GM21390 (cell line): ENCODE measurements at regions not wholly inside any gene's neighbourhood (a gene's known extent, or its start where the extent isn't known, plus 50 kb on each side); places are given as distances from the start of the nearest gene placed in this dataset.

Experiments used
- ATAC-seq: cut with Tn5 transposase; IDR thresholded peaks from one replicate; pipeline ENCODE4 v1.9.1; 2021; ENCODE audit not compliant: unreplicated experiment

DNA sequence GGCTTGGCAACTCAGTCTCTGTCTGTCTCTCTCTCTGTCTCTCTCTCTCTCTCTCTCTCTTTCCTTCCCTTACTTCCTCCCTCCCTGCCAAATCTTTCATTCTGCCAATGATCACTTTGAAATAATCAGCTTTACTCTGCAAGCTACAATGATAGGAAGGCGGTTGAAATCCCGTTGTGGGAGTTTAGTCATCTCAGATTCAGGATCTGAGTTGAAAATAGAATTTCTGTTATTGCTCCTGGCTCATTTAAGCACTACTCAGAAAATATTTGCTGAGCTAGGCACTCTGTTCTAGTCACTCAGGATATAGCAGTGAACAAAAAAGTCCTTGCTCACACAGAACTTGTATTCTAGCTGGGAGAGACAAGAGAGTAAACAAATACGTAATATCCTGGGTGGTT, 56.3 kb upstream of the DCTD start:
- ATAC-seq: no peak

DNA sequence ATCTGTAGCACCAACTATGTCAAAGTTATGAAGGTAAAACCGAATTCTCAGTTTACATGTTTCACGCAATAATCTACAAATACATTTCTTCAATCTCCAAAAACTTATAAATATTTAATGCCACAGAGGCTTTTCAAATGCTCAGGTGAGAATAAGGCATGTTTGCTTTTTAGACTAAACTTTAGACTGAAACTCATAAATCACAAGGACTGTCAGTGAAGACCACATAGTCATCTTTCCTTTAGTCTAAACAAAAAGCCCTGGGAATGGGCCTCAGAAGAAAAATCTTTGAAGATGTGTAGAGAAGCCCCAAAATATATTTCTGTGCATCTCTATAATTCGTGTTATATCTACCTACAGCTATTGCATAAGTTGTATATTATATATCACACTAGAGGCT, 54.5 kb upstream of the DCTD start:
- no peak for ATAC-seq

DNA sequence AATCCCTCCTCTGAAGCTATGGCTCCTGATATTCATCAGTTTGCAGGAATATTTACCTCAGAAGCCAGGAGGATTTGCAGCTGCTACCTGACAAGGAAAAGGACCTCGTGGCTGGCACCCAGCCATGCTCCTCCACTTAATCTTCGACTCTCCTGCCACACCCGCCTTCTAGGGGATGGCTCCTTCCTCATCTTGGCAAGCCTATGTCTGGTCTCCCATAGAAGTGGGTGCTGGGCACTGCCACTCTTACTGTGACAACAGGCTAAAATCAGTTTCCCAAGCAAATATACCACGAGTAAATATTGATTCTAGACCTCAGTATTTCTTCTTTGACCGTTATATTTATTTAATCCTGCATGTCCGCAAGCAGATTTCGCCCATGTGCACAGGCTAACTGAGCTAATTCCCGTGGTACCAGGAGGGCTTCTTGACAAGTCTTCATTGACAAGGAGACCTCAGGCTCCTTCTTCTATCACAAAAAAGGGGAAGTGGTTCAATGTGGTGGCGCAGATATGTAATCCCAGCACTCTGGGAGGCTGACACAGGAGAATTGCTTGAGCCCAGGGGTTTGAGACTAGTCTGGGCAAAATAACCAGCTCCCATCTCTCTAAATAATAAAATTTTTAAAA, 52.6 kb upstream of the DCTD start:
- peak; percentile 69 for ATAC-seq

DNA sequence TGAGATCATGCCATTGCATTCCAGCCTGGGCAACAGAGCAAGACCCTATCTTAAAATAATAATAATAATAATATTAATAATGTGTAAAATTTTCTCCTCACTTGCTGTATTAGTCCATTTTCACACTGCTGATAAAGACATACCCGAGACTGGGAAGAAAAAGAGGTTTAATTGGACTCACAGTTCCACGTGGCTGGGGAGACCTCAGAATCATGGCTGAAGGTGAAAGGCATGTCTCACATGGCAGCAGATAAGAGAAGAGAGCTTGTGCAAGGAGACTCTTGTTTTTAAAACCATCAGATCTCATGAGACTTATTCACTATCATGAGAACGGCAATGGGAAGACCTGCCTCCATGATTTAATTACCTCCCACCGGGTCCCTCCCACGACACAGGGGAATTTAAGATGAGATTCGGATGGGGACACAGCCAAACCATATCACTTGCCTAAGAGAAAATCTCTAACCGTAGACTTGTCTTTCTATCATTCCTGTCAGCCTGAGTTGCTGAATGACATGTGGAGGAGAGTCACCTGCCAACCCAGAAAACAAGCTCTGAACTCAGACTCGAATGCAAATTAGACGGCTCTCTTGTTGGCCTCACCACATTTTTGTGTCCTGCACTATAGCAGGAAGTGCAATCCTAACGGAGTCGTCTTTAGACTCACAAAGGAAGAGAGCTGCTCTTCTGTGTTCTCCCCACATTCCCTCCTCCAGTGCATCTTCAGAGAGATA, 51.9 kb upstream of the DCTD start:
- peak; percentile 85 for ATAC-seq

DNA sequence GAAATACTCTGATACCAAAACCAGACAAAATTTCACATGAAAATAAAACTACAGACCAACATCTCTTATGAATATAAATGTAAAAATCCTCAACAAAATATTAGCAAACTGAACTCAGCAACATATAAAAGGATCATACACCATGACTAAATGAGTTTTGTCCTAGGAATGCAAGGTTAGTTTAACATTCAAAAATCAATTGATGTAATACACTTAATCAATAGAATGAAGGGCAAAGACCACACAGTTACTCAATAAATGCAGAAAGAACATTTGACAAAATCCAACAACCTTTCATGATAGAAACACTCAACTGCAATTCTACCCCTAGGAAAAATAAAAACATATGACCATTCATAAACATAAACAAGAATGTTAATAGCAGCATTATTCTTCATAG, 50.2 kb upstream of the DCTD start:
- ATAC-seq: no peak
